Suppressor macrophage treated with lipopolysaccharide for 1 hour (primary cell): ENCODE measurements at regions not wholly inside any gene's neighbourhood (a gene's known extent, or its start where the extent isn't known, plus 50 kb on each side); places are given as distances from the start of the nearest gene placed in this dataset.

ENCODE experiments used
- DNase-seq, 3 donors: peaks; one replicate each; pipeline ENCODE4 v3.0.0-alpha.2; 2020 to 2022

DNA sequence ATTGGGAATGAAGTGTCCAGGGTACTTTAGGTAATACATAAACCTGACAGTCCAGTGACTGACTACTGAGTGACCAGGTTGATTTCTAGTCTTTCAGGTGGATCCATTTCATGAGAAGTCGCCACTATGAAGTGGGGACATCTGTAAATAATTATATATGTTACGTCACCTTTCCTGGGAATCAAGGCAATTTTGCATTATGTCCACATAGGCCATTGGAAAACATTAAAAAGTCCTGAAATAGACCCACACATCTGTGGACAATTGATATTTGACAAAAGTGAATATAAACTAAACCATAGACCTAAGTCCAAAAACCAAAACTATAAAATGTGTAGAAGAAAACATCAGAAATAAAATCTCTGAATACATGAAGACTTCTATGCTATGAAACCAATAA is 231.5 kb downstream of the C6orf118 start:
- no peak for DNase-seq

DNA sequence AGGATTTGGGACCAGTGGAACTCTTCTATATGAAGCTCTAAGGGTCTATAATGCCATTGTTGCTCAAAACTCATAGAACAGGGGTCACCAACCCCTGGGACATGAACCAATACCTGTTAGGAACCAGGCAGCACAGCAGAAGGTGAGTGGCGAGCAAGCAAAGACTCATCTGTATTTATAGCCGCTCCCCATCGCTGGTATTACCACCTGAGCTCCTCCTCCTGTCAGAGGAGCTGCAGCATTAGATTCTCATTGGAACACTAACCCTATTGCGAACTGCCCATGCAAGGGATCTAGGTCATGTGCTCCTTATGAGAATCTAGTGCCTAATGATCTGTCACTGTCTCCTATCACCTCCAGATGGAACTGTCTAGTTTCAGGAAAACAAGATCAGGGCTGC is 237.5 kb downstream of the C6orf118 start:
- no peak for DNase-seq

DNA sequence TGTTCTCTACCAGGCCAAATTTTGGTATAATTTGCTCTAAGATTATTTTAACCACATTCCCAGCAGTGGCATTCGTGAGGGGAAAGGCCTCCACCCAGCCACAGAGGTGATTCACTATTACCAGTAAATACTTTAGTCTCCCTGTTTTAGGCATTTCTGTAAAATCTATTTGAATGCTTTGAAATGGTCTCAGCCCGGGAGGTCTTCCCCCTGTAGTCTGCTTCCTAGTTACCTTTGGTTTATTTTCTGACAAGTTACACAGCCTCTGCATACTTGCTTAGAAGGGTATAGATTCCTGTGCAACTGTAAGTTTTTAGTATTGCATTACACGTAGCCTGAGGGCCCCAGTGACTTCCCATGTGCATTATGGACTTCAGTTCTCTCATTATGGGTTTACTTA is 248.7 kb downstream of the C6orf118 start:
- DNase-seq: no peak

DNA sequence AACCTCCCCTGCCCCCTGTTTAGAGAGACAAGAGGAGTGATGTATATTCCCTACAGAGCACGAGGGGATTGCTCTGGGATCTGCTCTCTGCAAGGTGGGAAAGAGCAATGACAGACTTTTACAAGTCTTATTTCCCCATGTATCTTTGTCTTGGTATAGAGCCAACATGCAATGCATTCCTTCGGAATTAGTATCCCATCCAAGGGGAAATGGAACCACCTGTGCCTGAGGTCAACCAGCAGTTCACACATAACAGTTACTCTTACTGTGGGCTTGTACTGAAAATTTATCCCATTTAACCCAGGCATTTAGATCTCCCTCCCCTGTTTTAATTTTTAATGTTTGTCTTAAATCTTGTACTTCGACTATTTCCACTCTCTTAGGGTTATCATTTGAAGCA is 250.4 kb downstream of the C6orf118 start:
- DNase-seq: no peak

DNA sequence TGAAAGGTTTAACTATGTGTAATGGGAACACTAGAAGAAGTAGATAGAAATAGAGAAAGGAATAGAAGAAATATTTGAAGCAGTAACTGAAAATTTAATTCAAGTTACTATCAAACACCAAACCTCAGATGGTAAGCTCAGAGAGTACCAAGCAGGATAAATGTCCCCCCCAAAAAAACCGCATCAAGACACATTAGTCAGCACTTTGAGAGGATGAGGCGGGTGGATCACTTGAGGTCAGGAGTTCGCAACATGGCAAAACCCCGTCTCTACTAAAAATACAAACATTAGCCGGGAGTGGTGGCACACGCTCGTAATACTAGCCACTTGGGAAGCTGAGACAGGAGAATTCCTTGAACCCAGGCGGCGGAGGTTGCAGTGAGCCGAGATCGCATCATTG is 253.1 kb downstream of the C6orf118 start:
- no peak for DNase-seq

DNA sequence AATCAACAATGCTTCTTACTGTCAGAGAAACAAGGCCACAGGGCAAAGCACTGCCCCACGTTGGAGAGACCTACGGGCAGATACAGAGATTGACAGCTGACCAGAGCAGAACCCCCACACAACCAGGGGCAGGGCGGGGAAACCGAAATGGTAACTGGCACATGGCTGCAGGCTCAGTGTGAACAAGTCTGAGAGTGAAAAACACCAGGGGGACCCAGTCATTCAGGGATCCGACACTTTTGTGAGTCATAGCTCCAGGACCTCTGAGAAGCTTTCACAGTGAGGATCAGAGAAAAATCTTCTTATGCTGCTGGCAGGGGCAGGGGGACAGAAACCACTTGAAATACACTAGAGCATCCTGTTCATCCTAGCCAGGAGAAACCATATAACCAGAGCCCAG is 254.2 kb downstream of the C6orf118 start:
- DNase-seq: no peak

DNA sequence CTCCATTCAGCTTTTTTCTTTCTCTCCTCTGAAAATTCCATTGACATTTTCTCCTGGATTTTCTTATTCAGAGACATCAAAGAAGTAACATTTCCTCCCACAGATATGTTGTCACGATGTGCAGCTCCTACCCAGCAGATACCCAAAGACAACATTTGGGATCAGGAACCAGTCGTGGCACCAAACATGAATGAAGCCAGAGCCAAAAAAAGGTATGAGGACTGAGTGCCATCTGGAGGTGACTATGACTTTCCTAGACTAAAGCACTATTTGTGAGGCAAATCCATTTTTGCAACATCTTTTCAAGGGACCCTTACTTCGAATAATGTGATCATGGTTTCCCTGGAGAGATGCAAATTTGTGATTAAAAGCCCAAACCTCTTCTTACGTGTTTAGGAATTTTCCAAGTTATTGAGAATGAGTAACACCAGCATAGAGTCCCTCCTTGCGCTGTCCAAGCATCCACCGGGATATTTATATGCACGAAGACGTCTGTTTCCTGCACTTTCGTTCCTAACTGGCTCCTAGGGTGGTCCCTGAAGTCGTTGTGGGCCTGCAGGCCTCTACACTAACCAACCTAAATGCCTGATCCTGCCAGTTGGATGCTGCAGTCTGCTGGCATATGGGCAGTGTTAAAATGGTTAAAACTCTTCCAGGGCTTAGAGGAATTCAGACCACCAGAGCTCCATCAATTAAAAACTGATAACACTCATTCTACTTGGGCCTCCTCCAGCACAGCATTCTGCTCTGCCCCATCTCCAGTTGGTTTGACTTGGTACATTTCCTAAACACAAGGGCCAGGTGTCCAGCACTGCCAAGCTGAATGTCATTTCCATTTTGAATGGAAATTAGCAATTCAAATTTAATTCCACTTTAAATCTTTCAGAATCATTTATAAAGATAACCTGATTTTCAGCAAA is 256.6 kb downstream of the C6orf118 start:
- DNase-seq: no peak

DNA sequence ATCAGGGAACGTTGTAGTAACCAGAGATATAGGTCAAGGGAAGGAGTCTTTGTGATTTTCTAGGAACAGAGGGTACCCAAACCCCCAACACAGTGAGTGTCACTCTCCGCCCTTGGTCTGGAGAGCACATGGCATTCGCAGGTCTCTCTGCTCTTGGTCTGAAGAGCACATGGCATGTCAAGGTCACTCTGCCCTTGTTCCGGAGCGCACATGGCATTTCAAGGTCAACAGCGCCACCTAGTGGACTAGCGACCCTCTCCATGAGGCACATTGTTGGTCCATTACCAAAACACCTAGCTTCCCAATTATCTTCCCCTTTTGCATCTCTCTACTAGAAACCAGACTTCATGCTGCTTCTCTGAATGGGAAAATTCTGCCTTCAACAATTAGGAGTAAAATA is 260.0 kb downstream of the C6orf118 start:
- no peak for DNase-seq

DNA sequence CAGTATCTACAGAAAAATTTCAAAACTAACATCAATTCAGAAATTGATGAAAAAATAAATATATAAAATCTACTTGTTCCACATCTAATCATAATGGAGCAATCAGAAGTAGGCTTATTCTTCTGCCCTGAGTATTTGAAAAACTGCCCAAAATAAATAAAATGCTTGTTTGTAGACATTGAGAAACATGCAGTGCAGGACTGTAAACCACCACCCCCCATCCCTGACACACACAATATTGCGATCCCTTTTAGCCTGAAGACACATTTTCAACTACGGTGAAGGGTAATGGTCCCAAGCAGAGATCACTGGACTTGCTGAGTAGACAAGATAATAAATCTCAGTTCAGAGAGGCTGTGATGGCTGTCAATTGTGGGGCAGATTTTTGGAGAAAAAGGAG is 261.5 kb downstream of the C6orf118 start:
- no peak for DNase-seq

DNA sequence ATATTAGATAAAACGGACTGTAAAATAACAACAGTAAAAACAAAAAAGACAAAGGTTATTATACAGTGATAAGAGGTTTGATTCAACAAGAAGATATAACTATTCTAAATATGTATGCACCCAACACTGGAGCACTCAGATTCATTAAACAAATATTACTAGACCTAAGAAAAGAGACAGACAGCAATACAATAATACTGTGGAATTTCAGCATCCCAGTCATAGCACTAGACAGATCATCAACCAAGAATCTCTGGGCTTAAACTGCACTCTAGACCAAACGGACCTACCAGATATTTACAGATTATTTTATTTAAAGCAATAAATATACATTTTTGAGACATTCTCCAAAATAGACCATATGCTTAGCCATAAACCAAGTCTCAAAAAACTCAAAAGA is 263.8 kb downstream of the C6orf118 start:
- no peak for DNase-seq

DNA sequence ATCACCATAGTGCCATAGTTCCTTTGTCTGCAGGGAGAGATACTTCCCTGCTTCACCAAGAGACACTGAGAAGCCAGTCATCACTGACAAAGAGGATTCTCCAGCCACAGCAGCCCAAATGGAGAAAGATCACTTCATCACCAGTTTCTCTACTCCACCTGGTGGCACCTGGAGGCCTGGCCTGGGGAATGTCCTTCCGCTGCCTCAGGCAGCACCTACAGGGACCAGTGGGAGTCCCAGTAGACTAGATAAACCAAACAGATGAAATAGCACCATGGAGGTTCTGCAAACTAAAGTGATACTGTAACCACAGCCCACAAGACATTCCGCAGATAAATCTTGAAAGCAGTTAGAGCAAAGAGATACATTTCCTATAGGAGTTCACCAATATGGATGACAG is 266.5 kb downstream of the C6orf118 start:
- DNase-seq: no peak

DNA sequence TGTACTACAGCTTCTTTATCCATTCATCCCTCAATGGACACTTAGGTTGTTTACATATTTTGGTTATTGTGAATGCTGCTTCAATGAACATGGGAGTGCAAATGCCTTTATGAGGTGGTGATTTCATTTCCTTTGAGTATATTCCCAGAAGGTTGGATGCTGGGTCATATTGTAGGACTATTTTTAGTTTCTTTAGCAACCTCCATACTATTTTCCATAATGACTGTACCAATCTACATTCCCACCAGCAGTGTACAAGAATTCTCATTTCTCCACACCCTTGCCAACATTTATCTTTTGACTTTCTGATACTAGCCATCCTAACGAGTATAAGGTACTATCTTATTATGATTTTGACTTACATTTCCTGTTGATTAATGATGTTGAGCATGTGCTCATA is 269.0 kb downstream of the C6orf118 start:
- no peak for DNase-seq

DNA sequence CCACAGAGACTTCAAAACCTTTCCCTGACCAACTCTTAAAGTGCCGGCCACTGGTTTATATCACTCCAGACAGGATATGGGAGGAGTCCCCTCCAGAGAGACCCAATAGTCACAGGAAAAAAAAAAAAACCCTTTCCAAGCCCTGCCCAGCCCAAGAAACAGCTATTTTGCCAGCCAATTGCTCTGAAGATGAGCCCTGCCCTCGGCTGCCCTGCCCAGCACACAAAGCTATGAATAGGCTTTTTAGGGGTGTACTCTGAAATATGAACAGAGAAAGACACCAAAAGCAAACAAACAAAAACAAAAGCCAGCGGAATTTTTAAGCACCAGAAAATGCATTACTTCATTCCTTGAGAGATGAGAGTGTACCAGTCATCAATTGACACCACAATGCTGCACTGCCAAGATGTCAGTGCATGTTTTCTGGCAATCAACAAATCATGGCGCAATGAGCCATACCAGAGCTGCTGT is 275.1 kb downstream of the C6orf118 start:
- no peak for DNase-seq

DNA sequence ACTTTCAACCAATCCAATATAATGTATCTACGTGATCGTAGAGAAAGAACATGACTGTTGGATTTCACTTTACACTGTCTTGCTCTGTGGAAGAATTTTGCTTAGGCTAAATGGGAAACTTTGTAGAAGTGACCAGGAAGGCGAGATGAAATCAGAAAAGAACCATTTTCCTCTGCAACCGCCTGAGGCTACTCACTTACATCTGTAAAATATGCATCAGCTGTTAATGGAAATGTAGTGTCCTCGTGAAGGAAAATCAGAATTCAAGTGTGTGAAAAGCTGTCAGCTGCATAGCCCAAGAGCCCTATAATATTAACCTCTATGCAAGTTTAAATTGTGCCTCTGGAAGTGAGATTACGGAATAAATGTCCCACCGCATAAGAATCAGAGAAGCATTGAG is 277.9 kb downstream of the C6orf118 start:
- no peak for DNase-seq

DNA sequence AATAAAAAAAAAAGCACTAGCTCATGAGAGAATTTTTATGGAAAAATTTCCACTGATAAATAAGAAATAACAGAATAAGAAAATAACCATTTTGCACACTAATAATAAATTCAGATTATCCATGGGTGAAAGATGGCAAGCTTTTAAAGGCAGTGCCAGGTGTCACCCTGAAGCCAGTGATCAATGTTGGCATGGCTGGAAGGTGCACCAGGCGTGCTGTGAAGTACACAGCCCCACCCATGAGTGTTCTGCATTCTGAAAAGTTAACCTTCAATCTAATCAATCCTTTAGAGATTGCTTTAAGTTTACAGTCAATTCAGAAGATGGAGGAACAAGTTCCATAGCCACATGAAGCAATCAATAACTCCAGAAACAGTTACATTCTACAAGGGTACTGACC is 284.4 kb downstream of the C6orf118 start:
- no peak for DNase-seq

DNA sequence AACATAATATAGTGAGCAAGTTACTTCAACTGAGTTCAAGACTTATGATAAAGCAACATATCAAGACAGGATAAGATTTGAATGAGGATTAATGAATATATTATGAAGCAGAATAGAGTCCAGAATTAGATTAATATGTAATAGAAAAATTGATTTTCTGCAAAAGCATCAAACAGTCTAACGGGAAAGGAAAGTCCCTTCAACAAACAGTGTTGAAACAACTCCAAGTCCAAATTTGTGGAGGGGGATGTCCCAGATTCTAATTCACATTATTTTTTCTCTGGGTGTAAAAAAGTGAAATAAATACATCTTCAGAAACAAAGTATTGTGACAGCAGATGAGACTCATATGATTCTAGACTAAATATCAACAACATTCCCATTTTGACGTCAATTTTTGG is 289.7 kb downstream of the C6orf118 start:
- no peak for DNase-seq

DNA sequence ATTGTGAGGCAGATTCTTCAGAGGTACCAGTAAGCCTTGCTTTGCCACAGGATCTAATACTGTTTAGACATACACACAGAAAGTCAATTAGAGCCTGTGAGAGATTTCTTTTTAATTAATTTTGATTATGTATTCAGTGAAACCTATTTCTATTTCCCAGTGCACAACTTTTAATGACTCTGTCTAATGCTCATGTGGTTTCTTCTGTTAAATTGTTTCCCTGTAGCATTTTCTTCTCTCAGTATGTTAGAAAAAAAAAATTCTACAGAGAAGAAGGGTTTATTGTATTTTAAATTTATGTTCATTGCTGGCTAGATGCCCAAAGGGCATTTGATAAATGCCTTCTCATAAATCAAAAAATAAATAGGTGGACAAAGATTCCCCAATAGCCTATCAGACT is 293.7 kb downstream of the C6orf118 start:
- DNase-seq: no peak

DNA sequence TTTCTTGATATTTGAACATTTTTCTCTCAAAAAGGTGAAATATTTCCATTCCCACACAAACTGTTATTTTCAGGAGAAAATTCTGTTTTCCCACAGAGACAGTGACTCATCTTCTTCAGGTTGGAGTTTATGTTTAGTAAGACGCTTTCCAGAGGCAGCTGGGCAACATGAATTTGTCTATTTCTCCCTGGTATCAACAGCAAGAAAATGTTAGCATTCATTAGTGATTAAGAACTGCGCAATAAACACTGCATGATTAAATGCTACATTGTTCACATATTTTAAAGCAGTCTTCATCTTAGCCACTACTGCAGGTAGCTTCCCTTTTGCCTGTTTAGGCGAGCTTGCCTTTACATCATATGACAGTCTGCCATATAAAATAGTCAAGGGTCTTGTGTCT is 295.7 kb downstream of the C6orf118 start:
- no peak for DNase-seq

DNA sequence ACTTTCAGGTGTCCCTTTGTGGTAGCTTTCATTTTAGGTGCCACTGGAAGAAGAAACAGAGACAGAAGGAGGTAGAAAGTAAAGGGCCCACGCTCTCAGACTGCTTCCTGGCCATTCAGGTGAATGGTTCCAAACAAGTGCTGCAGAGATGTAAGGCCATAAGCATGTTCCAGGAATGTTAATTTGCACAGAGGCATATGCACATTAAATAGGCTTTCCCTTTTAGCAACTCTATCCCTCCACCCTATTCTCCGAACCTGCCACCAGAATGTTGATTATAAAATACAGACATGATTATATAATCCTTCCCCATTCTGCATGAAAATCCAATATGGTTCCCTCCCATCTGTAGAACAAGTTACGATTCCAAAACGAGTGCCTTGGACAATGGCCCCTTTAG is 297.2 kb downstream of the C6orf118 start:
- DNase-seq: no peak

DNA sequence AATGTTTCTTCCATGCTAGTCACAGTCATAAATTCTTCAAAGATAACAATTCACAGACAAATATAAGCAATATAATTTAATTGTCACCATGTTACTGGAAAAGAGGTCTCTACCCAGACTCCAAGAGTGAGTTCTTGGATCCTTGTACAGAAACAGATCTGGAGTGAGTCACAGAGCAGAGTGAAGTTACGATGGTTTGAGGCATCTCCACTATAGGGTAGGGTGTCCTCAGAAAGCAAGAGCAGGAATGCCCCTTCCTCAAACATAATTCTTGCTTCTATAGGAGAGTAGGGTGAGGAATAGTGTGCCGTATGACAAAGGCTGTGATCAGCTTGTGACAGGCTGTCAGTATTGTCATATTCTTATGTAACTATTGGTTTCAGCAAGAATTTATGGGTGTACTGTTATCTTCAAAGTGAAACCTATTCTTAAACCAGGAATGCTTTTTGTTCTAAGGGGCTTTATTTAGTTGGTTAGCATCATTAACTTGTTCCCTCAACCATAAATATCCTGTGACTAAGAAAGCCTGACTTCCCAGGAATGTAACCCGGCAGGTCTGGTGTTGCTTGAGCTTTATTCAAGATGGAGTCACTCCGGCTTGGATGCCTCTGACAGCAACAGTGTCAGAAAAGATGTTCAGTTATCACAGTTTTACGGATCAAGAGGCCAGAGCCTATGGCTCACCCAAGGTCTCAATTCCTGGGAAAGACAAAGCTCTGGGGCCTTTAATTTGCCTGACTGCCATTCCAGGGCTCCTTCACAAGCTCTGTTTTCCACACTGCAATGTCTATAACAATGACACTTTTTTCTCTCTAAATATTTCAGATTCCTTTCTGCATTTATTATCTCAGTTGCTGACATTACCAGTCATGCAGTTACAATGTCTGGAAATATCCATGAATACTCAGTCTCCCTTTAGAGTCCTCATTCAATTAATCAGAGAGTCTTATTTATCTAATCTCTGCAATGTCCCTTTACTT is 298.6 kb downstream of the C6orf118 start:
- DNase-seq: no peak

DNA sequence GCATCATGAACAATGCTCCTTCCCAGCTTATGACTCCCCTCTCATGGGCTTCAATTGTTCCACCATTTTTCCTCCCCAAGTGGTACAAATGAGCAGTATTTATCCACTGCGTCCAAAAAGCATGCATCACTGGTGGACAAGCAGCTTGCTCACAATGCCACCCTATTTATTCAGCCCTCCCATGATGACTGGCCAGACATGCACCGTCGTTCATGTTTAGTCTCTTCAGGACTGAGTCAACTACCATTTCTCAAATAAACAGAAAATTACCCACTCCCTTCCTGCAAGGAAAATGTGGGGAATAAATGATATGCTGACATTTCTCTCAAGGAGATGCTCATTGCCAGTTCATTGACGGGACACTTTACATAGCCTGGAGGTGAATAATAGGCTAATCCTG is 300.4 kb downstream of the C6orf118 start:
- no peak for DNase-seq

DNA sequence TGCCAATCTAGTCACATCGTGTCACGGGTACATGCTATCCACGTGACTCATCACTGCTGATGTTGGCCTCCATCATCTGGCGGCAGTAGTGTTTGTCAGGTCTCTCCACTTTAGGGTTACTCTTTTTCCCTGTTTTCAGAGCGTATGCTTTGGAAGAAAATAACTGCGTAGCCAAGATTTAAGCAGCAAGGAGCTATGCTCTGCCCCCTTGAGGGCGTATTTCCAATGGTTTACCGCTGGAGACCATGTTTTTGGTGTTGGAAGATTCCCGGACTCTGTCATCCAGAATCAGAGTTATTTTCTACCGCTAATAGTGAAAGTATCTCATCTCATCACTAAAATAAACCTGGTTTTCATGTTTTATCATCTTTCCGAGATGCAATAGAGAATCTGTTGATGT is 306.5 kb downstream of the C6orf118 start:
- DNase-seq: no peak

DNA sequence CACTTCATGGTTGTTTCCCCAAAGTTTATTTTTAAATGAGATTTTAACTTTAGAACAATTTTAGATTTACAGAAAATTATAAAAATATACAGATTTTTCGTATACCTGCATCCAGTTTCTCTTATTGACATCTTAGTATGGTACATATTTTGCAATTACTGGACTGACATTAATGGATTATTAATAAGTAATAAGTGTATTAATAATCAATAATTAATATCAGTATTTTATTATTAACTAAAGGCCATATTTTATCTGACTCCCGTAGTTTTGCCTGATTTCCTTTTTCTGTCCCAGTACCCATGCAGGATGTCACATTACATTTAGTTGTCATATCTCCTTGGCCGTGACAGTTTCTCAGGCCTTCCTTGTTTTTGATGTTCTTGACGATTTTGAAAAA is 307.0 kb downstream of the C6orf118 start:
- DNase-seq: no peak
